Activated CD8-positive, alpha-beta memory T cell treated with anti-CD3 and anti-CD28 coated beads for 4 hours (primary cell): ENCODE measurements at regions not wholly inside any gene's neighbourhood (a gene's known extent, or its start where the extent isn't known, plus 50 kb on each side); places are given as distances from the start of the nearest gene placed in this dataset.
"Not testable (repeated sequence)": the region's sequence is repeated elsewhere in the genome, so short reads cannot be mapped to it uniquely, and the experiment has no call there.

ENCODE experiments used
- DNase-seq, 2 donors: peaks; one replicate each; pipeline ENCODE4 v3.0.0-alpha.2; 2020; ENCODE audit warnings: low read depth in 2 of 2

DNA sequence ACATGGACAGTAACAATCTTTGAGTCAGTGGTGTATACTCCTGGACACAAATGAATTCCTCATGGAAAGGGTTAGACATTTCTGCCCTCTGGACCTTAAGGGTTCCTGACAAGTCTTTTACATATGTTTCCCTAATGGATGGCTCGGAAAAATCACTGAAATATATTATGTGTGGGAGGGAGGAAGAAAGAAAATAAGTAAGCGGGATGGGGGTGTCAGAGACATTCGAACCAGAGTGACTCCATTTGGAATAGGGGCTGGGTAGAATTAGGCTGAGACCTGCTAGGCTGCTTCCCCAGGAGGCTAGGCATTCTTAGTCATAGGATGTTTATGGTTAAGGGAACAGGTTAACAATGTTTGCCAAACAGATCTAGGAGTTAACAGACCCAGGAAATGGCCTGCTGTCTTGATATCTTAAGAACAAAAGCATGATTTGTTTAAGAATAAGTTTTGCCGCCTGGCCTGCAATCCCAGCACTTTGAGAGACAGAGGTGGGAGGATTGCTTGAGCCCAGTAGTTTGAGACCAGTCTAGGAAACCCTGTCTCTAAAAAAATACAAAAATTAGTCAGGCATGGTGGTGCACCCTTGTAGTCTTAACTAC is 1241.7 kb downstream of the TYW1 start:
- no peak for DNase-seq

GRCh38 chr7:68243128-68243527 is 1246.5 kb downstream of the TYW1 start:
- no peak for DNase-seq

DNA sequence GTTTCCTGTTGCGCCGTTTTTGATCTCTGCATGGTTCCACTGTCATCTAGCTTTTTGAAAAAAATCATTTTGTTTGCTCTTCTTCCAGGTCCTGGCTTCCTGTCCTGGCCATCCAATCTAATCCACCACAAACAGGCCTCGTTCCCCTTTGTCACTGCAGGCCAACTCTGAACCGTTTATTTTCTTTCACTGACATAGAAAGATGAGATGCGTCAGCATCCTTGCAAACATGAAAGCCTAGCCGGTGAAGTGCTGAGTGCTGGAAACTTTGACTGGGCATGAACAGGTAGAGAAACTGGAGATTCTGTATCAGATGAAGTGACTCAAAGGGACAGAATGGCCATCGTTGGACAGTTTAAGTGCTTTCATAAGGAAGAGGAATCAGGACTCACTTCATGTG is 1247.8 kb downstream of the TYW1 start:
- no peak for DNase-seq

DNA sequence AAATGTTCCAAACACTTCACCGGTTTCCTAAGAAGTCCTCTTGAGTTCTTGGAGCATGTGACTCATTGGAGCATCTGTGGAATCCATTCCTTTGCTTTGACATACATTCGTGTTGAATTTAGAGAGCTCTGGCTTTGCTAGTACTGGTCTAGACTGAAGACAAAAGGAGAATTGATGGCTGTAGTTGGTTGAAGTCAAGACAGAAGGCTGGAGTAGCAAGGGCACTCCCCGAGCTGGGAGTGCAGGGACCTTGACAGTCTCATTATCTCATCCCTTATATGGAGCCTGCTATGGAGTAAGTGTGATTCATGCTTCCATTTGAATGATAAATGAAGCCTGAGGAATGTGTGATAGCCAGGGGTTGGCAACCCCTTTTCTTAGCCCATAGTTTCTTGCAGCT is 1249.1 kb downstream of the TYW1 start:
- DNase-seq = no peak

DNA sequence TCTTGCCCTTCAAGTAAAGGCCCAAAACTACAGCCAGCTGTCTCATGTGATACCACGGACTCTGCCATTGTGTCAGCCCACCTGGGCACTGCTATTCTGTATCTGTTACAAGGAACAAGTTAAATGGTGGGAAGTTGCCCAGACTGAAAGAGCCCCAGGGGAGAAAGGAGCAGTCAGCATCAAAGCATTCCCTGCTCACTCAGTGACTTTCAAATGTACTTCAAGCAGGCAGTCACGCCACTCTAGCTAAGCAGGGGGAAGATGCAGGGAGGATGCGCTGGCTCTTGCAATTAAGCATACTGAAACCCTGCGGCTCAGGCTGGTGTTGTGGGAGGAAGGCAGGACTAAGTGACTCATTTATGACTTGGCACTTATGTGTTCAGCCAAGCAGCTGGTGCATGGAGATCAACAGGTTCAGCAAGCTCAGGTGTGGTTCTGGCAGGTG is 1249.6 kb downstream of the TYW1 start:
- no peak for DNase-seq

- no peak for DNase-seq
These were observed 1250.5 kb downstream of the TYW1 start for GRCh38 chr7:68247126-68247525.

DNA sequence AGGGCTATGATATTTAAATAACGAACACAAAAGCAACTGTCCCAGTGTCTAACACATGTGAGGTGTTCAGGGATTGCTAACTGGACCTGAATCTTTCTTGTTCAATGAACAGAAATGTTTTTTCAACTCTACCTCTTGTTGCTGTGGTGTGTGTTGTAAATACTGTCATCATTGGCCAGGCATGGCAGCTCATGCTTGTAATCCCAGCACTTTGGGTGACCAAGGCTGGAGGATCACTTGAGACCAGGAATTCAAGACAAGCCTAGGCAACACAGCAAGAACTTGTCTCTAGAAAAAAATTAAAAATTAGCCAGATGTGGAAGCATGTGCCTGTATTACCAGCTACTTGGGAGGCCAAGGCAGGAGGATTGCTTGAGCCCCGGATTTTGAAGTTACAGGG is 1250.9 kb downstream of the TYW1 start:
- DNase-seq = no peak

- no peak for DNase-seq
These were observed 1252.3 kb downstream of the TYW1 start for GRCh38 chr7:68248973-68249372.

- no peak for DNase-seq
These were observed 1253.0 kb downstream of the TYW1 start for GRCh38 chr7:68249611-68250010.

DNA sequence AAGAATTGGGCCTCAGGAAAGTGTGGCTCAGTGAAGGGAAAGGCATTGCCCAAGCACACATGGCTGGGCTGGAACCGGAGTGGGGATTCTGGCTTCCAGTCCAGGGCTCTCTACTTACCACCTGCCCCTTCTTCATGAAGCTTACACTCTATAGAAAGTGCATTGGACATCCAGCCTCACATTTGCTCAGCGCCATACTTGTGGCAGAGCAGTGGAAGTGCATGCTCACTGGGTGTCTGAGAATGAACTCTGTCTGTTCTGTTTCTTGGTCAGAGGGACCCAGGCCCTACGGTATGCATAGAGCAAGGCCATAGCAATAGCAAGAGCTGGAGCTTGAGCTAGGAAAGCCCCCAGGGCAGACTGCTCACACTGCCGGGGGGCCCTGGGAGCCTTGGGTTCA is 1253.5 kb downstream of the TYW1 start:
- no peak for DNase-seq

GRCh38 chr7:68254815-68255214 is 1258.2 kb downstream of the TYW1 start:
- DNase-seq = not testable (repeated sequence)

GRCh38 chr7:68256295-68256694 is 1259.7 kb downstream of the TYW1 start:
- no peak for DNase-seq

DNA sequence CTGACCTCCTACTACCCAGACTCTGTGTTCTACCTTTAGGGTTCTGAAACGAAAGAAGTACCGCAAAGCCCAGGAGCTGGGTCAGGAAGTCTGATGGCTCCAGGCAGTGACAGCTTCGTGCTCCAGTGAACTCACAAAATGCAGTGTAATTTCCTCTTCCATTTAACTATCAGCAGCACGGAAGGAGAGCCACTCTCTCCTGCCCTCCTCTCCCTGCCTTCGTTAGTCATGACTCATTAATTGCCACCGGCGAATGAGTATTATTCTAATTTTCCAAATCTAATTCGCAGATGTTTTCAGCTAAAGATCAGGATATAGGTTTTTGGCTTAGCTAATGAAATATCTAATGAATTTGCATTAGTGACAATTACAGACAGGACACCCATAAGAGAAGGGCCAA is 1262.0 kb downstream of the TYW1 start:
- no peak for DNase-seq

GRCh38 chr7:68265258-68265657 is 1268.6 kb downstream of the TYW1 start:
- DNase-seq = no peak

DNA sequence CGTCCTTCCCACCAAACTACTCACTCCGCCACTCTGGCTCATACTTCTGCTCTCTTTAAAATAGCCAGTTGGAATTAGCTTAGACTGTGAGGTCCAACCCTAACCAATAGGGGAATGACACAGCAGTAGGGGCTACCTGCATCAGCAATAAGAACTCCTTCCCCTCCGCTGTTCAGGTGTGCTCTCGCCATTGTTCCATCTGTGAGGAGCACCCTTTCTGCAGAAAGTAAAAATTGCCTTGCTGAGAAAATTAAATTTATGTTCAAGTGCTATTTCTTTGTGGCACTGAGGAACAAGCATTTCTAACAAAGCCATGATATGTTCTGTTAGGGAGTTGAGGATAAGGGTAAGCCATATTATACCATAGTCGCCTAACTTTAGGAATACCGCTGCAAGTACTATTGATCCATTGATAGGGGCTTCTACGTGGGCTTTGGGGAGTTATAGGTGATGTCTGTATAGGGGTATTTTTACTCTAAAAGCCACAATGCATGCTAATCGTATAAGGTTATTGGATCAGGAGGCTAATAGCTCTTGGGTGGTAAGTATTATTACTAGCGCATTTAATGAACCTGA is 1269.5 kb downstream of the TYW1 start:
- no peak for DNase-seq

GRCh38 chr7:68267486-68267885 is 1270.9 kb downstream of the TYW1 start:
- DNase-seq = no peak

GRCh38 chr7:68269405-68269804 is 1272.8 kb downstream of the TYW1 start:
- DNase-seq = no peak

- no peak for DNase-seq
These were observed 1275.9 kb downstream of the TYW1 start for GRCh38 chr7:68272507-68272906.

DNA sequence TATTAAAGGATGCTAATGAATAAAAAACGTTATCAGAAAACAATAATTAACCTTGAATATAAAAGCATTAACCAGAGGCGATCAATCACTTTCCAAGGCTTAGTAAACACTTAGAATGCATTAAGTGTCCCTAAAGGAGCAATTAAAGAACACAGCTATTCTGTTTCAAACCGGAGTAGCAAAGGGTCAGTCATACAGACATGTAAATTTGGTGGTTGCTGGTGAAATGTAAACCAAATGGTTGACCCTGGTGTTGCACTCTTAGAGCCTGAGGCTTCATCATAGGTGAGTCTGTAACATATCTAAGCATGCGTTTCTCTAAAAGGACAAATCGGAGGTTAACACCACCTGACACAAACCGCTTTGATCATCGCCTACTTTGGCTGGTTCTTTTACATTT is 1280.1 kb downstream of the TYW1 start:
- DNase-seq = no peak

- DNase-seq = no peak
These were observed 1283.3 kb downstream of the TYW1 start for GRCh38 chr7:68279827-68280400.

DNA sequence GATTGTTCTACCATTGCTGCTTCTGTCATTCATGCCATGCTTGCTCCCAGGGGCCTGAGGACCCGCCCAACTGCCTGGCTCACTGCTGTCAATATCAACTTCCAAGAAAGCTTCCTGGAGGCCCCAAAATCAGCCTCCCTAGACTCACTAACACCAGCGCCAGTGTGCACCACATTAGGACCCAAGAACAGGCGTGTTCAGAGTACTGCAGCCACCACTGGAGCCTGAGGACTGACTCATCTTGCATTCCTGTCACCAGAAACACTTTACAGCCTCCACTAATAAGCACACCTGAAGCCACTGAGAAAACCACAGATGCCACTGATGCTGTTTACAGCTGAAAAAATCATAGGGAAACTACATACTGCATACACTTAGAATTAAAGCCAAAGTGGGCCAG is 1284.3 kb downstream of the TYW1 start:
- DNase-seq = no peak

DNA sequence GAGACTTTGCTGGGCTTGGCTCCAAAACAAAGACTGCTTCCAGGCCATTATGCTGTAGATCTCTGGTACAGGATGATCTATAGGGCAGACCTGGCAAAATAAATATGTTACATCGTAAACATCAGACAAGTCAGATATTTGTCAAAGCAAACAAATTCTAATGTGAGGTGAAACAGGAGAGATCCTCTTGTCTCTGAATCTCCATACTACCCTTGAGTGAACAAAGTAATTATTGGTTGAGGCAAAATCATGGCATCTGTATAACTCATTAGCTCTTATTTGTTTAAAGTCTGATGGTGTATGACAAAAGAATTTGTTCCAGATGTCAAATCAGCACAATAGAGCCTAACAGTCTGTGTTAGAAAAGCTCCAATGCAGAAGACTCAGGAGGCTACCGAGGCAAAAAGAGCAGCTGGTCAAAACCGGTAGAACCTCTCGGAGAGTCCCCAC is 1291.5 kb downstream of the TYW1 start:
- DNase-seq = no peak

GRCh38 chr7:68291710-68292109 is 1295.1 kb downstream of the TYW1 start:
- DNase-seq = no peak

DNA sequence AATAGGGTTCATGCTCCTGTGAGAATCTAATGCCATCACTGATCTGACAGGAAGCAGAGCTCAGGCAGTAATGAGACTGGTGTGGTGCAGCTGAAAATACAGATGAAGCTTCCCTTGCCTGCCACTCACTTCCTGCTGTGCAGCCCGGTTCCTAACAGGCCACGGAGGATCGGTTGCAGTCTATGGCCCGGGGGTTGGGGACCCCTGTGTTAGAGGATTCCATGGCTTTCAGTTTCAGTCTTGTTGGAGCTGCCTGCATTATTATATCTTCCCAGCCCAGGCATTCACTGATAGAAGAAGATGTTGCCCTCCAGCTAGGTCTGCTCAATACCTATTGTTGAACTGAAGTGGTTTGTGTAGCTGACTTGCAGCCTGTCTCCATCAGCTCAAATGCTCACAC is 1298.8 kb downstream of the TYW1 start:
- DNase-seq = no peak
